ENCODE measurements at regions not wholly inside any gene's neighbourhood (a gene's known extent, or its start where the extent isn't known, plus 50 kb on each side); places are given as distances from the start of the nearest gene placed in this dataset.

DNA sequence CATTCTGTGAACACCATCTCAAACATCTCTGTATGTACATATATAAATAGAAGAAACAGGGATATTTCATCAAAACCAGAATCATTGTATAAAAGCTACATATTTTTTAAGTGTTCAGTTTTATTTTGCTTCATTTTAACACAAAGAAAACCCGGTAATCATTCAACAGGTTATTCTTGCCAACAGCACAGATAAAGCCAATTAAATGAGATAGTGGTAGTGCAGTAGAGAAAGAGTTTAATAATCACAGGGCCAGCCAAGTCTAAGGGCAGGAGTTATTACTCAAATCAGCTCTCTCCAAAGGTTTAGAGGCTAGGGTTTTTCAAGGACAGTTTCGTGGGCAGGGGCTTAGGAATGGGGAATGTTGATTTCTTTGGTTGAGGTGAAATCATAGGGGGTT lies 261.0 kb upstream of the KIF2A start:
- TF ChIP-seq ZNF274 (IDR thresholded peaks at IDR 0.05; ENCODE audit: borderline replicate concordance, extremely low read depth, low read length) (no peak), TAF1 (IDR thresholded peaks at IDR 0.05; ENCODE audit: low read depth, low read length) (no peak), KDM5A (IDR thresholded peaks at IDR 0.05; ENCODE audit: low read length) (no peak), POLR2A (IDR thresholded peaks at IDR 0.05; ENCODE audit: control extremely low read depth in 1 of 2, low read depth in 2 of 2, low read length in 2 of 2) (no peak), CHD2 (IDR thresholded peaks at IDR 0.05; ENCODE audit: low read length) (no peak), HDAC6 (IDR thresholded peaks at IDR 0.05; ENCODE audit: low read depth, low read length) (no peak)
- TF ChIP-seq, protein P1, sequence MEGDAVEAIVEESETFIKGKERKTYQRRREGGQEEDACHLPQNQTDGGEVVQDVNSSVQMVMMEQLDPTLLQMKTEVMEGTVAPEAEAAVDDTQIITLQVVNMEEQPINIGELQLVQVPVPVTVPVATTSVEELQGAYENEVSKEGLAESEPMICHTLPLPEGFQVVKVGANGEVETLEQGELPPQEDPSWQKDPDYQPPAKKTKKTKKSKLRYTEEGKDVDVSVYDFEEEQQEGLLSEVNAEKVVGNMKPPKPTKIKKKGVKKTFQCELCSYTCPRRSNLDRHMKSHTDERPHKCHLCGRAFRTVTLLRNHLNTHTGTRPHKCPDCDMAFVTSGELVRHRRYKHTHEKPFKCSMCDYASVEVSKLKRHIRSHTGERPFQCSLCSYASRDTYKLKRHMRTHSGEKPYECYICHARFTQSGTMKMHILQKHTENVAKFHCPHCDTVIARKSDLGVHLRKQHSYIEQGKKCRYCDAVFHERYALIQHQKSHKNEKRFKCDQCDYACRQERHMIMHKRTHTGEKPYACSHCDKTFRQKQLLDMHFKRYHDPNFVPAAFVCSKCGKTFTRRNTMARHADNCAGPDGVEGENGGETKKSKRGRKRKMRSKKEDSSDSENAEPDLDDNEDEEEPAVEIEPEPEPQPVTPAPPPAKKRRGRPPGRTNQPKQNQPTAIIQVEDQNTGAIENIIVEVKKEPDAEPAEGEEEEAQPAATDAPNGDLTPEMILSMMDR (IDR thresholded peaks at IDR 0.05; ENCODE audit: control extremely low read depth in 1 of 3, insufficient read depth in 1 of 3, low read depth in 1 of 3, low read length in 3 of 3): no peak
- TF ChIP-seq, protein P2, sequence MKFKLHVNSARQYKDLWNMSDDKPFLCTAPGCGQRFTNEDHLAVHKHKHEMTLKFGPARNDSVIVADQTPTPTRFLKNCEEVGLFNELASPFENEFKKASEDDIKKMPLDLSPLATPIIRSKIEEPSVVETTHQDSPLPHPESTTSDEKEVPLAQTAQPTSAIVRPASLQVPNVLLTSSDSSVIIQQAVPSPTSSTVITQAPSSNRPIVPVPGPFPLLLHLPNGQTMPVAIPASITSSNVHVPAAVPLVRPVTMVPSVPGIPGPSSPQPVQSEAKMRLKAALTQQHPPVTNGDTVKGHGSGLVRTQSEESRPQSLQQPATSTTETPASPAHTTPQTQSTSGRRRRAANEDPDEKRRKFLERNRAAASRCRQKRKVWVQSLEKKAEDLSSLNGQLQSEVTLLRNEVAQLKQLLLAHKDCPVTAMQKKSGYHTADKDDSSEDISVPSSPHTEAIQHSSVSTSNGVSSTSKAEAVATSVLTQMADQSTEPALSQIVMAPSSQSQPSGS (IDR thresholded peaks at IDR 0.05; ENCODE audit: low read length): no peak
